Smooth muscle cell (in vitro differentiated cells): ENCODE measurements at regions not wholly inside any gene's neighbourhood (a gene's known extent, or its start where the extent isn't known, plus 50 kb on each side); places are given as distances from the start of the nearest gene placed in this dataset.

Experiments
- DNase-seq: peaks from one replicate; lab custom pipeline; 2025; ENCODE audit not compliant: unreplicated experiment; lab: John Stamatoyannopoulos, UW
- H2AFZ ChIP-seq: fragments of 200-600 bp; sonication (generic); 2 replicates; pipeline ENCODE4 v1.6.0; 2016; ENCODE audit warnings: antibody characterized with exemption, low read depth, mild to moderate bottlenecking
- H3F3A ChIP-seq: fragments of 200-600 bp; sonication (generic); 2 replicates; pipeline ENCODE4 v1.6.0; 2017; ENCODE audit warnings: antibody characterized with exemption, low read depth
- H3K27ac ChIP-seq: fragments of 200-600 bp; sonication (generic); 2 replicates; pipeline ENCODE4 v1.5.1; 2016; ENCODE audit warnings: low read depth, mild to moderate bottlenecking
- H3K27me3 ChIP-seq: fragments of 200-600 bp; sonication (generic); 2 replicates; pipeline ENCODE4 v1.6.1; 2016; ENCODE audit warnings: low read depth, mild to moderate bottlenecking
- H3K36me3 ChIP-seq: fragments of 200-600 bp; sonication (generic); 2 replicates; pipeline ENCODE4 v1.5.1; 2016; ENCODE audit warnings: low read depth
- H3K4me1 ChIP-seq: fragments of 200-600 bp; sonication (generic); 2 replicates; pipeline ENCODE4 v1.5.1; 2016; ENCODE audit warnings: low read depth
- H3K4me2 ChIP-seq: fragments of 200-600 bp; sonication (generic); 2 replicates; pipeline ENCODE4 v1.6.0; 2016; ENCODE audit warnings: mild to moderate bottlenecking
- H3K4me3 ChIP-seq: fragments of 200-600 bp; sonication (generic); 2 replicates; pipeline ENCODE4 v1.5.1; 2016; ENCODE audit warnings: mild to moderate bottlenecking
- H3K79me2 ChIP-seq: fragments of 200-600 bp; sonication (generic); 2 replicates; pipeline ENCODE4 v1.6.0; 2016; ENCODE audit warnings: low read depth, mild to moderate bottlenecking
- H3K9ac ChIP-seq: fragments of 200-600 bp; sonication (generic); 2 replicates; pipeline ENCODE4 v1.6.0; 2016; ENCODE audit warnings: low read depth
- H3K9me3 ChIP-seq: fragments of 200-600 bp; sonication (generic); replicated peaks from 2 replicates; pipeline ENCODE4 v1.5.1; 2016; ENCODE audit warnings: low read depth
- H4K20me1 ChIP-seq: fragments of 200-600 bp; sonication (generic); 2 replicates; pipeline ENCODE4 v1.6.0; 2016; ENCODE audit warnings: low read depth
- CTCF ChIP-seq: fragments of 200-600 bp; sonication (generic); IDR thresholded peaks from 2 replicates; pipeline ENCODE4 v1.5.1; 2017; ENCODE audit warnings: borderline replicate concordance, mild to moderate bottlenecking, antibody characterized with exemption; ENCODE audit not compliant: insufficient read depth, poor library complexity, severe bottlenecking
- WGBS: methylation state at CpG from one replicate; pipeline ENCODE4 v1.1.7; 2016; ENCODE audit warnings: low lambda C conversion rate; 5-methylcytosine and 5-hydroxymethylcytosine counted together

GRCh38 chr1:38526046-38526445 lies 333.5 kb downstream of the RRAGC start:
- H3K9me3 ChIP-seq: no peaks in the 10 kb centered on the region
- TF ChIP-seq CTCF: no peak
- H3K27ac ChIP-seq: no peak overlapping the region
- no peak overlapping the region for H2AFZ ChIP-seq
- no peaks in the 10 kb centered on the region for H3F3A ChIP-seq
- no peak for DNase-seq
- H3K4me1 ChIP-seq: no peaks in the 10 kb centered on the region
- H3K9ac ChIP-seq: no peak overlapping the region
- H3K36me3 ChIP-seq: no peaks in the 10 kb centered on the region
- no peak overlapping the region for H3K4me2 ChIP-seq
- H3K27me3 ChIP-seq: peaks cover 16% of the 10 kb centered on the region
- 83% methylated on average over 7 of the region's 7 CpGs for WGBS
- no peaks in the 10 kb centered on the region for H4K20me1 ChIP-seq
- H3K79me2 ChIP-seq: no peaks in the 10 kb centered on the region
- H3K4me3 ChIP-seq: no peak overlapping the region

- Histone ChIP-seq H2AFZ (no peak overlapping the region), H3K4me1 (no peaks in the 10 kb centered on the region), H3K36me3 (no peaks in the 10 kb centered on the region), H3F3A (no peaks in the 10 kb centered on the region), H3K9ac (no peak overlapping the region), H3K4me2 (no peak overlapping the region), H4K20me1 (no peaks in the 10 kb centered on the region), H3K27me3 (peaks cover 16% of the 10 kb centered on the region), H3K79me2 (no peaks in the 10 kb centered on the region), H3K27ac (no peak overlapping the region), H3K9me3 (no peaks in the 10 kb centered on the region), H3K4me3 (no peak overlapping the region)
- no peak for DNase-seq
- TF ChIP-seq CTCF: no peak
- WGBS: 80% methylated on average over 4 of the region's 4 CpGs
Measured at GRCh38 chr1:38525343-38526043, 334.1 kb downstream of the RRAGC start.

- no peak overlapping the region for H3K9ac ChIP-seq
- no peak for DNase-seq
- no peak overlapping the region for H3K4me2 ChIP-seq
- H3K4me3 ChIP-seq: no peak overlapping the region
- 92% methylated on average over 8 of the region's 8 CpGs for WGBS
- no peaks in the 10 kb centered on the region for H3K79me2 ChIP-seq
- H3K36me3 ChIP-seq: no peaks in the 10 kb centered on the region
- no peaks in the 10 kb centered on the region for H3F3A ChIP-seq
- H3K9me3 ChIP-seq: no peaks in the 10 kb centered on the region
- H3K27ac ChIP-seq: no peak overlapping the region
- H2AFZ ChIP-seq: no peak overlapping the region
- no peak for TF ChIP-seq CTCF
- no peaks in the 10 kb centered on the region for H4K20me1 ChIP-seq
- no peaks in the 10 kb centered on the region for H3K4me1 ChIP-seq
- H3K27me3 ChIP-seq: peaks cover 18% of the 10 kb centered on the region
Measured at GRCh38 chr1:38524025-38524641, 335.4 kb downstream of the RRAGC start.

GRCh38 chr1:38523568-38523939 lies 336.0 kb downstream of the RRAGC start:
- Histone ChIP-seq H4K20me1 (no peaks in the 10 kb centered on the region), H3K4me2 (no peak overlapping the region), H3K27me3 (peaks cover 17% of the 10 kb centered on the region), H3F3A (no peaks in the 10 kb centered on the region), H3K27ac (no peak overlapping the region), H3K4me1 (no peaks in the 10 kb centered on the region), H3K9me3 (no peaks in the 10 kb centered on the region), H3K9ac (no peak overlapping the region), H3K4me3 (no peak overlapping the region), H3K79me2 (no peaks in the 10 kb centered on the region), H2AFZ (no peak overlapping the region), H3K36me3 (no peaks in the 10 kb centered on the region)
- no peak for DNase-seq
- TF ChIP-seq CTCF: no peak
- 92% methylated on average over 7 of the region's 7 CpGs for WGBS
